ENCODE measurements at regions not wholly inside any gene's neighbourhood (a gene's known extent, or its start where the extent isn't known, plus 50 kb on each side); places are given as distances from the start of the nearest gene placed in this dataset.

- H3K27ac ChIP-seq (ENCODE audit: control insufficient read depth, insufficient read depth, low read length): no peak overlapping the region
These were observed 368.5 kb downstream of the TBC1D32 start for GRCh38 chr6:120965814-120966213.

GRCh38 chr6:120960761-120961160 lies 373.5 kb downstream of the TBC1D32 start:
- Histone ChIP-seq H3K9ac (ENCODE audit: control insufficient read depth, extremely low read depth, insufficient read depth, low read length) (no peak overlapping the region), H3K9me1 (ENCODE audit: control insufficient read depth, extremely low read depth, insufficient read depth, low read length) (no peaks in the 10 kb centered on the region), H3K4me2 (ENCODE audit: control insufficient read depth, extremely low read depth, insufficient read depth, low read depth, low read length) (no peak overlapping the region), H2AFZ (ENCODE audit: control insufficient read depth, low read length) (no peak overlapping the region), H3K4me1 (ENCODE audit: control insufficient read depth, extremely low read depth, insufficient read depth, low read length) (no peaks in the 10 kb centered on the region), H3K9me3 (ENCODE audit: control insufficient read depth, low read depth, low read length) (no peaks in the 10 kb centered on the region), H3K79me2 (ENCODE audit: control insufficient read depth, insufficient read depth, low read length) (no peaks in the 10 kb centered on the region), H4K20me1 (ENCODE audit: control insufficient read depth, extremely low read depth, insufficient read depth, low read length) (no peaks in the 10 kb centered on the region), H3K36me3 (ENCODE audit: control insufficient read depth in 2 of 2, extremely low read depth in 1 of 2, insufficient read depth in 2 of 2, low read length in 2 of 2) (no peaks in the 10 kb centered on the region), H3K27me3 (ENCODE audit: control insufficient read depth, extremely low read depth, insufficient read depth, low read length) (no peaks in the 10 kb centered on the region), H3K27ac (ENCODE audit: control insufficient read depth, insufficient read depth, low read length) (no peak overlapping the region), H3K4me3 (ENCODE audit: control insufficient read depth in 2 of 3, extremely low read depth in 1 of 3, insufficient read depth in 2 of 3, low read depth in 1 of 3, low read length in 3 of 3) (no peak overlapping the region)
- no peak for FAIRE-seq
- TF ChIP-seq EZH2 (IDR thresholded peaks at IDR 0.05; ENCODE audit: low read length) (no peak), CTCF (optimal IDR thresholded peaks at IDR 0.05 in 1 of 3, IDR thresholded peaks at IDR 0.05 in 1 of 3, conservative IDR thresholded peaks at IDR 0.05 in 1 of 3; ENCODE audit: extremely low read depth in 1 of 3, insufficient read depth in 2 of 3, low read length in 3 of 3) (no peak)
- no peak for DNase-seq (ENCODE audit: low read depth, low spot score)
- dilution Hi-C loops (cut with MboI; ENCODE audit: extremely low pct_ligation_motif_present, low sequenced_read_pairs): no loop called here

More at GRCh38 chr6:120965814-120966213, 368.5 kb downstream of the TBC1D32 start:
- no peaks in the 10 kb centered on the region for H3K27me3 ChIP-seq (ENCODE audit: control insufficient read depth, extremely low read depth, insufficient read depth, low read length)
- FAIRE-seq (no peak), DNase-seq (ENCODE audit: low read depth, low spot score) (no peak)
- no peaks in the 10 kb centered on the region for H3K79me2 ChIP-seq (ENCODE audit: control insufficient read depth, insufficient read depth, low read length)
- H2AFZ ChIP-seq (ENCODE audit: control insufficient read depth, low read length): no peak overlapping the region
- no peak overlapping the region for H3K4me2 ChIP-seq (ENCODE audit: control insufficient read depth, extremely low read depth, insufficient read depth, low read depth, low read length)
- no peak for TF ChIP-seq CTCF (optimal IDR thresholded peaks at IDR 0.05 in 1 of 3, IDR thresholded peaks at IDR 0.05 in 1 of 3, conservative IDR thresholded peaks at IDR 0.05 in 1 of 3; ENCODE audit: extremely low read depth in 1 of 3, insufficient read depth in 2 of 3, low read length in 3 of 3)
- TF ChIP-seq EZH2 (IDR thresholded peaks at IDR 0.05; ENCODE audit: low read length): no peak
- no peaks in the 10 kb centered on the region for H3K9me3 ChIP-seq (ENCODE audit: control insufficient read depth, low read depth, low read length)
- H4K20me1 ChIP-seq (ENCODE audit: control insufficient read depth, extremely low read depth, insufficient read depth, low read length): no peaks in the 10 kb centered on the region
- dilution Hi-C loops (cut with MboI; ENCODE audit: extremely low pct_ligation_motif_present, low sequenced_read_pairs): no loop called here
- no peak overlapping the region for H3K4me3 ChIP-seq (ENCODE audit: control insufficient read depth in 2 of 3, extremely low read depth in 1 of 3, insufficient read depth in 2 of 3, low read depth in 1 of 3, low read length in 3 of 3)
- H3K9ac ChIP-seq (ENCODE audit: control insufficient read depth, extremely low read depth, insufficient read depth, low read length): no peak overlapping the region
- H3K9me1 ChIP-seq (ENCODE audit: control insufficient read depth, extremely low read depth, insufficient read depth, low read length): no peaks in the 10 kb centered on the region
- H3K4me1 ChIP-seq (ENCODE audit: control insufficient read depth, extremely low read depth, insufficient read depth, low read length): no peaks in the 10 kb centered on the region
- no peaks in the 10 kb centered on the region for H3K36me3 ChIP-seq (ENCODE audit: control insufficient read depth in 2 of 2, extremely low read depth in 1 of 2, insufficient read depth in 2 of 2, low read length in 2 of 2)

All from keratinocyte (primary cell).